HG02763 (cell line): ENCODE measurements at regions not wholly inside any gene's neighbourhood (a gene's known extent, or its start where the extent isn't known, plus 50 kb on each side); places are given as distances from the start of the nearest gene placed in this dataset.
"Not testable (repeated sequence)": the region's sequence is repeated elsewhere in the genome, so short reads cannot be mapped to it uniquely, and the experiment has no call there.

Source experiments
- ATAC-seq: cut with Tn5 transposase; IDR thresholded peaks from one replicate; pipeline ENCODE4 v1.9.1; 2021; ENCODE audit warnings: mild to moderate bottlenecking, moderate library complexity; ENCODE audit not compliant: unreplicated experiment

GRCh38 chr9:29432191-29432590, 1858.9 kb upstream of the C9orf72 start:
- ATAC-seq, result no peak

GRCh38 chr9:29432656-29433055, 1859.4 kb upstream of the C9orf72 start:
- not testable (repeated sequence) for ATAC-seq

GRCh38 chr9:29435368-29435767, 1862.1 kb upstream of the C9orf72 start:
- no peak for ATAC-seq

GRCh38 chr9:29437526-29437925, 1864.2 kb upstream of the C9orf72 start:
- no peak for ATAC-seq

GRCh38 chr9:29439961-29440360, 1866.7 kb upstream of the C9orf72 start:
- ATAC-seq, result no peak

GRCh38 chr9:29440449-29440848, 1867.2 kb upstream of the C9orf72 start:
- ATAC-seq, result no peak

- ATAC-seq, result no peak
These were observed 1872.5 kb upstream of the C9orf72 start for GRCh38 chr9:29445751-29446150.

GRCh38 chr9:29449306-29449705, 1876.0 kb upstream of the C9orf72 start:
- no peak for ATAC-seq

GRCh38 chr9:29450343-29450875, 1877.1 kb upstream of the C9orf72 start:
- ATAC-seq, result not testable (repeated sequence)

- ATAC-seq, result no peak
These were observed 1883.7 kb upstream of the C9orf72 start for GRCh38 chr9:29456940-29457339.

GRCh38 chr9:29475471-29475870, 1902.2 kb upstream of the C9orf72 start:
- ATAC-seq, result no peak

GRCh38 chr9:29511680-29512079, 1938.4 kb upstream of the C9orf72 start:
- no peak for ATAC-seq

- ATAC-seq, result no peak
These were observed 1941.1 kb upstream of the C9orf72 start for GRCh38 chr9:29514336-29514735.

- ATAC-seq, result no peak
These were observed 1941.6 kb upstream of the C9orf72 start for GRCh38 chr9:29514862-29515261.

GRCh38 chr9:29548436-29548835, 1975.2 kb upstream of the C9orf72 start:
- no peak for ATAC-seq

- ATAC-seq, result no peak
These were observed 1982.2 kb upstream of the C9orf72 start for GRCh38 chr9:29555502-29555901.

- ATAC-seq, result no peak
These were observed 1983.0 kb upstream of the C9orf72 start for GRCh38 chr9:29556317-29556716.

- no peak for ATAC-seq
These were observed 1983.5 kb upstream of the C9orf72 start for GRCh38 chr9:29556746-29557145.

GRCh38 chr9:29564564-29564963, 1991.3 kb upstream of the C9orf72 start:
- ATAC-seq, result no peak

- ATAC-seq, result no peak
These were observed 2001.9 kb upstream of the C9orf72 start for GRCh38 chr9:29575219-29575618.

- no peak for ATAC-seq
These were observed 2015.1 kb upstream of the C9orf72 start for GRCh38 chr9:29588361-29588760.

GRCh38 chr9:29609282-29609681, 2036.0 kb upstream of the C9orf72 start:
- ATAC-seq, result no peak

- no peak for ATAC-seq
These were observed 2040.5 kb upstream of the C9orf72 start for GRCh38 chr9:29613773-29614172.
